MM.1S (cell line): ENCODE measurements at regions not wholly inside any gene's neighbourhood (a gene's known extent, or its start where the extent isn't known, plus 50 kb on each side); places are given as distances from the start of the nearest gene placed in this dataset.

ENCODE experiments used
- DNase-seq: peaks from one replicate; pipeline ENCODE4 v3.0.0-alpha.2; 2015
- H2AFZ ChIP-seq: fragments of 300-600 bp; sonication (generic); 2 replicates; pipeline ENCODE4 v1.6.0; 2016; ENCODE audit warnings: antibody characterized with exemption, low read length
- H3F3A ChIP-seq: fragments of 300-600 bp; sonication (generic); 2 replicates; pipeline ENCODE4 v1.6.1; 2016; ENCODE audit warnings: mild to moderate bottlenecking, antibody characterized with exemption, low read length, moderate library complexity, mixed read lengths; ENCODE audit not compliant: insufficient read depth
- H3K27ac ChIP-seq: fragments of 300-600 bp; sonication (generic); 2 replicates; pipeline ENCODE4 v1.5.1; 2016; ENCODE audit warnings: mild to moderate bottlenecking, low read length
- H3K27me3 ChIP-seq: fragments of 300-600 bp; sonication (generic); replicated peaks from 2 replicates; pipeline ENCODE4 v1.6.0; 2016; ENCODE audit warnings: low read length; ENCODE audit not compliant: insufficient read depth
- H3K36me3 ChIP-seq: fragments of 300-600 bp; sonication (generic); replicated peaks from 2 replicates; pipeline ENCODE4 v1.6.1; 2016; ENCODE audit warnings: mild to moderate bottlenecking, low read length, mixed read lengths; ENCODE audit not compliant: insufficient read depth
- H3K4me1 ChIP-seq: fragments of 300-600 bp; sonication (generic); 2 replicates; pipeline ENCODE4 v1.6.1; 2016; ENCODE audit warnings: low read length, mixed read lengths
- H3K4me2 ChIP-seq: fragments of 300-600 bp; sonication (generic); 2 replicates; pipeline ENCODE4 v1.6.0; 2016; ENCODE audit warnings: low read depth, low read length
- H3K4me3 ChIP-seq: fragments of 300-600 bp; sonication (generic); 2 replicates; pipeline ENCODE4 v1.5.1; 2016; ENCODE audit warnings: low read length, mixed read lengths
- H3K79me2 ChIP-seq: fragments of 300-600 bp; sonication (generic); 2 replicates; pipeline ENCODE4 v1.6.1; 2016; ENCODE audit warnings: mixed run types, low read length, mixed read lengths
- H3K9ac ChIP-seq: fragments of 300-600 bp; sonication (generic); 2 replicates; pipeline ENCODE4 v1.6.1; 2016; ENCODE audit warnings: low read length, mixed read lengths
- H3K9me2 ChIP-seq: fragments of 300-600 bp; sonication (generic); replicated peaks from 2 replicates; pipeline ENCODE4 v1.6.1; 2016; ENCODE audit warnings: mild to moderate bottlenecking, low read length, mixed read lengths; ENCODE audit not compliant: insufficient read depth
- H3K9me3 ChIP-seq: fragments of 300-600 bp; sonication (generic); replicated peaks from 2 replicates; pipeline ENCODE4 v1.6.1; 2016; ENCODE audit warnings: mild to moderate bottlenecking, low read length, mixed read lengths; ENCODE audit not compliant: insufficient read depth
- H4K20me1 ChIP-seq: fragments of 300-600 bp; sonication (generic); 2 replicates; pipeline ENCODE4 v1.6.1; 2016; ENCODE audit warnings: mild to moderate bottlenecking, low read length, moderate library complexity, mixed read lengths; ENCODE audit not compliant: insufficient read depth
- CTCF ChIP-seq: fragments of 300-600 bp; sonication (generic); IDR thresholded peaks from 2 replicates; pipeline ENCODE4 v1.5.1; 2016; ENCODE audit warnings: antibody characterized with exemption, low read length, mixed read lengths
- EZH2 ChIP-seq: fragments of 300-600 bp; sonication (generic); optimal IDR thresholded peaks from 2 replicates; pipeline ENCODE3; 2017; ENCODE audit warnings: low read depth, mild to moderate bottlenecking, antibody characterized with exemption, low read length, mixed read lengths
- EZH2phosphoT487 ChIP-seq: fragments of 300-600 bp; sonication (generic); IDR thresholded peaks from 2 replicates; pipeline ENCODE4 v1.6.1; 2018; ENCODE audit warnings: antibody characterized with exemption, low read length

GRCh38 chr2:67922080-67922785, 140.6 kb downstream of the C1D start:
- no peak overlapping the region for H3K4me3 ChIP-seq
- H4K20me1 ChIP-seq = no peaks in the 10 kb centered on the region
- H3K4me1 ChIP-seq = no peaks in the 10 kb centered on the region
- no peak overlapping the region for H3K4me2 ChIP-seq
- TF ChIP-seq EZH2phosphoT487 (no peak), CTCF (no peak), EZH2 (no peak)
- no peaks in the 10 kb centered on the region for H3K79me2 ChIP-seq
- H2AFZ ChIP-seq = no peak overlapping the region
- no peaks in the 10 kb centered on the region for H3K9me3 ChIP-seq
- H3K27ac ChIP-seq = no peak overlapping the region
- H3F3A ChIP-seq = no peaks in the 10 kb centered on the region
- no peak for DNase-seq
- no peaks in the 10 kb centered on the region for H3K27me3 ChIP-seq
- no peaks in the 10 kb centered on the region for H3K9me2 ChIP-seq
- no peaks in the 10 kb centered on the region for H3K36me3 ChIP-seq
- no peak overlapping the region for H3K9ac ChIP-seq

- H3K9me3 ChIP-seq = no peaks in the 10 kb centered on the region
- no peaks in the 10 kb centered on the region for H3K9me2 ChIP-seq
- no peaks in the 10 kb centered on the region for H3K27me3 ChIP-seq
- no peaks in the 10 kb centered on the region for H4K20me1 ChIP-seq
- no peak overlapping the region for H2AFZ ChIP-seq
- H3K36me3 ChIP-seq = no peaks in the 10 kb centered on the region
- DNase-seq = no peak
- no peaks in the 10 kb centered on the region for H3K4me1 ChIP-seq
- H3K9ac ChIP-seq = no peak overlapping the region
- no peak overlapping the region for H3K27ac ChIP-seq
- H3F3A ChIP-seq = no peaks in the 10 kb centered on the region
- TF ChIP-seq CTCF = no peak
- no peak for TF ChIP-seq EZH2phosphoT487
- TF ChIP-seq EZH2 = no peak
- no peak overlapping the region for H3K4me3 ChIP-seq
- H3K79me2 ChIP-seq = no peaks in the 10 kb centered on the region
- no peak overlapping the region for H3K4me2 ChIP-seq
Observed at GRCh38 chr2:67923696-67924095, 139.1 kb downstream of the C1D start.

- TF ChIP-seq EZH2 (no peak), EZH2phosphoT487 (no peak), CTCF (no peak)
- no peak overlapping the region for H3K4me2 ChIP-seq
- no peaks in the 10 kb centered on the region for H3K9me3 ChIP-seq
- DNase-seq = no peak
- H3K4me1 ChIP-seq = no peaks in the 10 kb centered on the region
- no peaks in the 10 kb centered on the region for H3K36me3 ChIP-seq
- no peaks in the 10 kb centered on the region for H3K9me2 ChIP-seq
- H3K27me3 ChIP-seq = no peaks in the 10 kb centered on the region
- H3F3A ChIP-seq = no peaks in the 10 kb centered on the region
- no peak overlapping the region for H3K4me3 ChIP-seq
- no peak overlapping the region for H3K27ac ChIP-seq
- H3K79me2 ChIP-seq = no peaks in the 10 kb centered on the region
- no peaks in the 10 kb centered on the region for H4K20me1 ChIP-seq
- H2AFZ ChIP-seq = no peak overlapping the region
- H3K9ac ChIP-seq = no peak overlapping the region
Observed at GRCh38 chr2:67927501-67927900, 135.3 kb downstream of the C1D start.
